ENCODE measurements at regions not wholly inside any gene's neighbourhood (a gene's known extent, or its start where the extent isn't known, plus 50 kb on each side); places are given as distances from the start of the nearest gene placed in this dataset.

GRCh38 chr2:14749884-14750283 is 117.4 kb downstream of the LRATD1 start:
- TF ChIP-seq POLR2AphosphoS5 (IDR thresholded peaks at IDR 0.05; ENCODE audit: low read depth, low read length) (no peak), FOXP2 (optimal IDR thresholded peaks at IDR 0.05; ENCODE audit: borderline replicate concordance, extremely low read depth, extremely low read length, insufficient read depth) (no peak), SIN3A (IDR thresholded peaks at IDR 0.05; ENCODE audit: borderline replicate concordance, insufficient read depth, low read length) (no peak)

Data from PFSK-1 (cell line).